Smooth muscle cell (in vitro differentiated cells): ENCODE measurements at regions not wholly inside any gene's neighbourhood (a gene's known extent, or its start where the extent isn't known, plus 50 kb on each side); places are given as distances from the start of the nearest gene placed in this dataset.

Experiments
- DNase-seq: peaks from one replicate; lab custom pipeline; 2025; ENCODE audit not compliant: unreplicated experiment; lab: John Stamatoyannopoulos, UW
- H2AFZ ChIP-seq: fragments of 200-600 bp; sonication (generic); 2 replicates; pipeline ENCODE4 v1.6.0; 2016; ENCODE audit warnings: antibody characterized with exemption, low read depth, mild to moderate bottlenecking
- H3F3A ChIP-seq: fragments of 200-600 bp; sonication (generic); 2 replicates; pipeline ENCODE4 v1.6.0; 2017; ENCODE audit warnings: antibody characterized with exemption, low read depth
- H3K27ac ChIP-seq: fragments of 200-600 bp; sonication (generic); 2 replicates; pipeline ENCODE4 v1.5.1; 2016; ENCODE audit warnings: low read depth, mild to moderate bottlenecking
- H3K27me3 ChIP-seq: fragments of 200-600 bp; sonication (generic); 2 replicates; pipeline ENCODE4 v1.6.1; 2016; ENCODE audit warnings: low read depth, mild to moderate bottlenecking
- H3K36me3 ChIP-seq: fragments of 200-600 bp; sonication (generic); 2 replicates; pipeline ENCODE4 v1.5.1; 2016; ENCODE audit warnings: low read depth
- H3K4me1 ChIP-seq: fragments of 200-600 bp; sonication (generic); 2 replicates; pipeline ENCODE4 v1.5.1; 2016; ENCODE audit warnings: low read depth
- H3K4me2 ChIP-seq: fragments of 200-600 bp; sonication (generic); 2 replicates; pipeline ENCODE4 v1.6.0; 2016; ENCODE audit warnings: mild to moderate bottlenecking
- H3K4me3 ChIP-seq: fragments of 200-600 bp; sonication (generic); 2 replicates; pipeline ENCODE4 v1.5.1; 2016; ENCODE audit warnings: mild to moderate bottlenecking
- H3K79me2 ChIP-seq: fragments of 200-600 bp; sonication (generic); 2 replicates; pipeline ENCODE4 v1.6.0; 2016; ENCODE audit warnings: low read depth, mild to moderate bottlenecking
- H3K9ac ChIP-seq: fragments of 200-600 bp; sonication (generic); 2 replicates; pipeline ENCODE4 v1.6.0; 2016; ENCODE audit warnings: low read depth
- H3K9me3 ChIP-seq: fragments of 200-600 bp; sonication (generic); replicated peaks from 2 replicates; pipeline ENCODE4 v1.5.1; 2016; ENCODE audit warnings: low read depth
- H4K20me1 ChIP-seq: fragments of 200-600 bp; sonication (generic); 2 replicates; pipeline ENCODE4 v1.6.0; 2016; ENCODE audit warnings: low read depth
- CTCF ChIP-seq: fragments of 200-600 bp; sonication (generic); IDR thresholded peaks from 2 replicates; pipeline ENCODE4 v1.5.1; 2017; ENCODE audit warnings: borderline replicate concordance, mild to moderate bottlenecking, antibody characterized with exemption; ENCODE audit not compliant: insufficient read depth, poor library complexity, severe bottlenecking
- WGBS: methylation state at CpG from one replicate; pipeline ENCODE4 v1.1.7; 2016; ENCODE audit warnings: low lambda C conversion rate; 5-methylcytosine and 5-hydroxymethylcytosine counted together

GRCh38 chr16:86393907-86394626 is 116.3 kb upstream of the FOXF1 start:
- Histone ChIP-seq H3K4me2 (no peak overlapping the region), H4K20me1 (no peaks in the 10 kb centered on the region), H3K79me2 (no peaks in the 10 kb centered on the region), H3K27ac (no peak overlapping the region), H3K36me3 (no peaks in the 10 kb centered on the region), H2AFZ (no peak overlapping the region), H3K4me3 (no peak overlapping the region), H3K4me1 (peaks cover 8% of the 10 kb centered on the region), H3K9me3 (no peaks in the 10 kb centered on the region), H3K27me3 (no peaks in the 10 kb centered on the region), H3K9ac (no peak overlapping the region), H3F3A (peaks cover 41% of the 10 kb centered on the region)
- 83% methylated on average over 9 of the region's 9 CpGs for WGBS
- no peak for TF ChIP-seq CTCF
- DNase-seq = no peak

DNA sequence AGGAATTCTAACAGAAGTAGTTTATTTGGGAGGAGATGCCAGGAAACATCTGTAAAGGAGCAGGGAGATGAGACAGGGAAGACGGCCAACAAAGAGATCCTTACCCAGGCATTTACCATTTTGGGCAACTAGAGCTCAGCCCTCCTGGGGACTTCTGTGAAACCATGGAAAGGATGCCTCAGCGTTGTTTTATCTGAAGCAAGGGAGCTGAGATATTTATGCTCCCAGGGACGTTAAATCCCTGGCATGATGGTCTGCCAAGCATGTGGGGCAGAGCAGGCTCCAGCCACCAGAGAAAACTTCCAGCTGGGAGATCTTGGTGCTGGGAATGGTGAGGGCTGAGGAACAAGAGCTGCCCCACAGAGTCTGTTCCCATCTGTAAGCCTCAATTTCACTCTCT is 114.8 kb upstream of the FOXF1 start:
- H3K4me2 ChIP-seq = no peak overlapping the region
- no peak overlapping the region for H3K9ac ChIP-seq
- H4K20me1 ChIP-seq = no peaks in the 10 kb centered on the region
- no peak for DNase-seq
- no peak overlapping the region for H3K4me3 ChIP-seq
- no peak for TF ChIP-seq CTCF
- H2AFZ ChIP-seq = no peak overlapping the region
- H3K27me3 ChIP-seq = no peaks in the 10 kb centered on the region
- 34% methylated on average over 3 of the region's 3 CpGs for WGBS
- H3F3A ChIP-seq = peaks cover 33% of the 10 kb centered on the region
- H3K36me3 ChIP-seq = no peaks in the 10 kb centered on the region
- H3K4me1 ChIP-seq = peaks cover 8% of the 10 kb centered on the region
- no peaks in the 10 kb centered on the region for H3K79me2 ChIP-seq
- H3K27ac ChIP-seq = peak overlapping the region; percentile 87
- H3K9me3 ChIP-seq = no peaks in the 10 kb centered on the region

GRCh38 chr16:86396422-86396821 is 113.9 kb upstream of the FOXF1 start:
- Histone ChIP-seq H3K27ac (peak overlapping the region; percentile 87), H3K9ac (peak overlapping the region; percentile 39)
- peak; percentile 50 for DNase-seq

More at GRCh38 chr16:86396422-86396821, 113.9 kb upstream of the FOXF1 start:
- TF ChIP-seq CTCF = no peak
- Histone ChIP-seq H3K9me3 (no peaks in the 10 kb centered on the region), H3K36me3 (no peaks in the 10 kb centered on the region), H2AFZ (no peak overlapping the region), H3K4me1 (peaks cover 8% of the 10 kb centered on the region), H4K20me1 (no peaks in the 10 kb centered on the region), H3K27me3 (no peaks in the 10 kb centered on the region), H3K4me3 (no peak overlapping the region), H3F3A (peaks cover 27% of the 10 kb centered on the region), H3K4me2 (peak overlapping the region; percentile 52), H3K79me2 (no peaks in the 10 kb centered on the region)
- 18% methylated on average over 10 of the region's 10 CpGs for WGBS
